Liver (tissue), 8 donors: ENCODE measurements at regions not wholly inside any gene's neighbourhood (a gene's known extent, or its start where the extent isn't known, plus 50 kb on each side); places are given as distances from the start of the nearest gene placed in this dataset.

Source experiments
- DNase-seq: peaks from one replicate; pipeline ENCODE4 v3.0.0-alpha.2; 2017; ENCODE audit warnings: low spot score
- H3K27ac ChIP-seq, 2 donors: one replicate each; pipeline ENCODE4 v1.7.0; 2013; ENCODE audit warnings: inconsistent platforms in 2 of 2, low read length in 2 of 2, control low read depth in 1 of 2, low read depth in 1 of 2, mild to moderate bottlenecking in 1 of 2
- H3K27me3 ChIP-seq, 4 donors: one replicate each; pipeline versions ENCODE4 v1.6.1 to v1.7.0; 2013; ENCODE audit warnings: low read length in 3 of 4, inconsistent platforms in 1 of 4, mild to moderate bottlenecking in 1 of 4, moderate library complexity in 1 of 4; ENCODE audit not compliant: control insufficient read depth in 4 of 4, insufficient read depth in 4 of 4
- H3K36me3 ChIP-seq, 4 donors: one replicate each; pipeline versions ENCODE4 v1.6.1 to v1.7.0; 2013; ENCODE audit warnings: low read length in 3 of 4, mild to moderate bottlenecking in 3 of 4, low read depth in 1 of 4, moderate library complexity in 1 of 4; ENCODE audit not compliant: control insufficient read depth in 4 of 4, insufficient read depth in 3 of 4
- H3K4me1 ChIP-seq, 4 donors: one replicate each; pipeline versions ENCODE4 v1.6.1 to v1.7.0; 2013; ENCODE audit warnings: low read length in 3 of 4, mild to moderate bottlenecking in 3 of 4, moderate library complexity in 1 of 4; ENCODE audit not compliant: control insufficient read depth in 4 of 4, insufficient read depth in 4 of 4
- H3K4me3 ChIP-seq, 3 donors: one replicate each; pipeline versions ENCODE4 v1.6.1 to v1.7.0; 2013; ENCODE audit warnings: low read length in 3 of 3, control low read depth in 1 of 3, low read depth in 1 of 3, mild to moderate bottlenecking in 1 of 3
- H3K9ac ChIP-seq, 2 donors: one replicate each; pipeline ENCODE4 v1.7.0; 2013; ENCODE audit warnings: low read length in 2 of 2, mild to moderate bottlenecking in 2 of 2, moderate library complexity in 2 of 2, control low read depth in 1 of 2, low read depth in 1 of 2
- H3K9me3 ChIP-seq, 4 donors: one replicate each; pipeline versions ENCODE4 v1.6.1 to v1.7.0; 2013; ENCODE audit warnings: low read length in 3 of 4; ENCODE audit not compliant: control insufficient read depth in 4 of 4
- ATF3 ChIP-seq: IDR thresholded peaks from 2 replicates; pipeline ENCODE4 v1.6.1; 2016; ENCODE audit warnings: antibody characterized with exemption
- CTCF ChIP-seq: fragments of 150-350 bp; IDR thresholded peaks from 2 replicates; pipeline ENCODE4 v1.5.1; 2017; ENCODE audit warnings: improper control_type of control experiment, low read depth, low read length; ENCODE audit not compliant: missing input control
- EGR1 ChIP-seq, 2 donors: IDR thresholded peaks; 2 replicates each; pipeline ENCODE4 v1.6.1; 2016 to 2018; ENCODE audit warnings: antibody characterized with exemption in 2 of 2, low read depth in 2 of 2
- FOXA1 ChIP-seq: IDR thresholded peaks from 2 replicates; pipeline ENCODE4 v1.6.1; 2016; ENCODE audit warnings: antibody characterized with exemption
- FOXA2 ChIP-seq: IDR thresholded peaks from 2 replicates; pipeline ENCODE4 v1.6.1; 2016; ENCODE audit warnings: antibody characterized with exemption
- GABPA ChIP-seq, 2 donors: IDR thresholded peaks in 1 of 2; conservative IDR thresholded peaks in 1 of 2; 2 replicates each; pipeline ENCODE4 v1.6.1; 2016; ENCODE audit warnings: antibody characterized with exemption in 2 of 2, mild to moderate bottlenecking in 1 of 2, moderate library complexity in 1 of 2
- NR2F2 ChIP-seq: IDR thresholded peaks from 2 replicates; pipeline ENCODE4 v1.6.1; 2016; ENCODE audit warnings: antibody characterized with exemption
- RAD21 ChIP-seq, 2 donors: IDR thresholded peaks; 2 replicates each; pipeline ENCODE4 v1.6.1; 2016; ENCODE audit warnings: antibody characterized with exemption in 2 of 2, mild to moderate bottlenecking in 2 of 2
- RXRA ChIP-seq, 2 donors: IDR thresholded peaks; 2 replicates each; pipeline ENCODE4 v1.6.1; 2017 to 2018; ENCODE audit warnings: antibody characterized with exemption in 2 of 2, mild to moderate bottlenecking in 1 of 2
- SP1 ChIP-seq: IDR thresholded peaks from 2 replicates; pipeline ENCODE4 v1.6.1; 2018; ENCODE audit warnings: antibody characterized with exemption, mild to moderate bottlenecking
- TAF1 ChIP-seq: conservative IDR thresholded peaks from 2 replicates; pipeline ENCODE4 v1.6.1; 2016; ENCODE audit warnings: antibody characterized with exemption, mild to moderate bottlenecking
- YY1 ChIP-seq: IDR thresholded peaks from 2 replicates; pipeline ENCODE4 v1.6.1; 2016; ENCODE audit warnings: antibody characterized with exemption, mild to moderate bottlenecking
- whole genome bisulfite sequencing: extraction: QIAGEN DNeasy Blood & Tissue Kit; methylation state at CpG from one replicate; pipeline ENCODE4 v1.1.7; 2013; 5-methylcytosine and 5-hydroxymethylcytosine counted together
- TF ChIP-seq, protein P1 (sequence below): IDR thresholded peaks from 2 replicates; pipeline ENCODE4 v1.6.1; 2016; ENCODE audit warnings: antibody characterized with exemption
- donor health status: healthy.
- donor health status: healthy.
- donor health status: healthy.
- donor health status: healthy.
- donor health status: healthy.

- H3K4me3 ChIP-seq: no peak overlapping the region
- H3K27ac ChIP-seq: no peak overlapping the region
- H3K9ac ChIP-seq: no peak overlapping the region
- H3K36me3 ChIP-seq: no peaks in the 10 kb centered on the region
- peaks cover 0 to 12% (median 3%) of the 10 kb centered on the region in 4 donors for H3K9me3 ChIP-seq
- DNase-seq: no peak
- H3K27me3 ChIP-seq: no peaks in the 10 kb centered on the region
- TF ChIP-seq GABPA (IDR thresholded peaks at IDR 0.05 in 1 of 2, conservative IDR thresholded peaks at IDR 0.05 in 1 of 2) (no peak), YY1 (no peak), RAD21 (IDR thresholded peaks at IDR 0.05) (no peak)
- TF ChIP-seq, protein P1, sequence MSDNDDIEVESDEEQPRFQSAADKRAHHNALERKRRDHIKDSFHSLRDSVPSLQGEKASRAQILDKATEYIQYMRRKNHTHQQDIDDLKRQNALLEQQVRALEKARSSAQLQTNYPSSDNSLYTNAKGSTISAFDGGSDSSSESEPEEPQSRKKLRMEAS: no peak
- H3K4me1 ChIP-seq: no peaks in the 10 kb centered on the region
Observed at GRCh38 chr7:144997512-144997911, 161.7 kb upstream of the TPK1 start.

- Histone ChIP-seq H3K27me3 (no peaks in the 10 kb centered on the region), H3K27ac (no peak overlapping the region), H3K9me3 (peaks cover 0 to 12% (median 2%) of the 10 kb centered on the region in 4 donors), H3K36me3 (no peaks in the 10 kb centered on the region), H3K4me1 (no peaks in the 10 kb centered on the region), H3K9ac (no peak overlapping the region), H3K4me3 (no peak overlapping the region)
- DNase-seq: no peak
- WGBS: 70% methylated on average over 2 of the region's 2 CpGs
- TF ChIP-seq CTCF (no peak), SP1 (no peak), ATF3 (no peak), NR2F2 (no peak), FOXA2 (no peak)
Observed at GRCh38 chr7:144995495-144995894, 159.6 kb upstream of the TPK1 start.

GRCh38 chr7:144991041-144991440 is 155.2 kb upstream of the TPK1 start:
- Histone ChIP-seq H3K4me1 (no peaks in the 10 kb centered on the region), H3K9me3 (no peaks in the 10 kb centered on the region), H3K36me3 (no peaks in the 10 kb centered on the region), H3K27ac (no peak overlapping the region), H3K27me3 (no peaks in the 10 kb centered on the region), H3K9ac (no peak overlapping the region), H3K4me3 (no peak overlapping the region)
- TF ChIP-seq FOXA2: no peak
- TF ChIP-seq TAF1: no peak
- TF ChIP-seq EGR1 (IDR thresholded peaks at IDR 0.05; ENCODE audit: low read depth in 2 of 2): no peak
- TF ChIP-seq FOXA1: no peak
- no peak for TF ChIP-seq RAD21 (IDR thresholded peaks at IDR 0.05)
- no peak for TF ChIP-seq CTCF
- TF ChIP-seq GABPA (IDR thresholded peaks at IDR 0.05 in 1 of 2, conservative IDR thresholded peaks at IDR 0.05 in 1 of 2): no peak
- no peak for TF ChIP-seq NR2F2
- no peak for TF ChIP-seq RXRA (IDR thresholded peaks at IDR 0.05)
- 56% methylated on average over 2 of the region's 2 CpGs for WGBS
- no peak for DNase-seq
